Immature natural killer cell (primary cell): ENCODE measurements at regions not wholly inside any gene's neighbourhood (a gene's known extent, or its start where the extent isn't known, plus 50 kb on each side); places are given as distances from the start of the nearest gene placed in this dataset.
A peak's percentile ranks its signal among the peaks of the same experiment; 100 is the strongest.

Source experiments
- DNase-seq, 3 donors: peaks; one replicate each; pipeline ENCODE4 v3.0.0; 2022; ENCODE audit warnings: mixed read lengths in 1 of 3
- H3K27ac Mint-ChIP-seq, 6 donors: one replicate each; pipeline ENCODE4 v1.8.0; 2020; ENCODE audit warnings: mixed read lengths in 6 of 6, mild to moderate bottlenecking in 5 of 6, inconsistent platforms in 4 of 6, moderate library complexity in 3 of 6
- H3K27me3 Mint-ChIP-seq, 3 donors: one replicate each; pipeline ENCODE4 v1.8.0; 2020 to 2021; ENCODE audit warnings: low read depth in 3 of 3, mild to moderate bottlenecking in 3 of 3, mixed read lengths in 3 of 3, moderate library complexity in 3 of 3, inconsistent platforms in 1 of 3
- H3K36me3 Mint-ChIP-seq, 3 donors: one replicate each; pipeline ENCODE4 v1.8.0; 2020; ENCODE audit warnings: mixed read lengths in 3 of 3, inconsistent platforms in 2 of 3, mild to moderate bottlenecking in 2 of 3
- H3K4me1 Mint-ChIP-seq, 2 donors: one replicate each; pipeline ENCODE4 v1.8.0; 2020; ENCODE audit warnings: inconsistent platforms in 2 of 2, mild to moderate bottlenecking in 2 of 2, mixed read lengths in 2 of 2, moderate library complexity in 1 of 2
- H3K4me3 Mint-ChIP-seq, 5 donors: one replicate each; pipeline ENCODE4 v1.8.0; 2020; ENCODE audit warnings: mild to moderate bottlenecking in 5 of 5, mixed read lengths in 5 of 5, inconsistent platforms in 3 of 5, moderate library complexity in 3 of 5
- H3K9me3 Mint-ChIP-seq, 6 donors: one replicate each; pipeline ENCODE4 v1.8.0; 2020; ENCODE audit warnings: mild to moderate bottlenecking in 6 of 6, mixed read lengths in 6 of 6, inconsistent platforms in 4 of 6, moderate library complexity in 3 of 6

GRCh38 chrX:45859407-45859806, 658.7 kb upstream of the DIPK2B start:
- H3K27me3 Mint-ChIP-seq: peaks cover 2 to 8% (median 3%) of the 10 kb centered on the region in 3 donors
- peaks cover 0 to 1% (median 0%) of the 10 kb centered on the region in 6 donors for H3K9me3 Mint-ChIP-seq
- no peak for DNase-seq
- H3K27ac Mint-ChIP-seq: no peak overlapping the region
- H3K4me3 Mint-ChIP-seq: no peak overlapping the region
- no peaks in the 10 kb centered on the region for H3K4me1 Mint-ChIP-seq
- H3K36me3 Mint-ChIP-seq: no peaks in the 10 kb centered on the region

GRCh38 chrX:45852884-45853283, 652.2 kb upstream of the DIPK2B start:
- peaks cover 2 to 26% (median 7%) of the 10 kb centered on the region in 3 donors for H3K27me3 Mint-ChIP-seq
- H3K36me3 Mint-ChIP-seq: no peaks in the 10 kb centered on the region
- no peak overlapping the region for H3K27ac Mint-ChIP-seq
- DNase-seq: no peak
- no peak overlapping the region for H3K4me3 Mint-ChIP-seq
- peaks cover 0 to 3% (median 0%) of the 10 kb centered on the region in 6 donors for H3K9me3 Mint-ChIP-seq
- peaks cover 18 to 19% of the 10 kb centered on the region in 2 donors for H3K4me1 Mint-ChIP-seq

- Mint-ChIP-seq H3K4me3 (peak overlapping the region; percentile 70 to 85 (median 75)), H3K9me3 (peaks cover 0 to 3% (median 0%) of the 10 kb centered on the region in 6 donors), H3K4me1 (peaks cover 18 to 19% of the 10 kb centered on the region in 2 donors), H3K27me3 (peaks cover 2 to 24% (median 7%) of the 10 kb centered on the region in 3 donors), H3K36me3 (no peaks in the 10 kb centered on the region), H3K27ac (no peak overlapping the region)
- peak in 2 of 3 donors; percentile 19 to 26 for DNase-seq
These were observed 650.8 kb upstream of the DIPK2B start for GRCh38 chrX:45851434-45851991.

GRCh38 chrX:45850775-45851433, 650.2 kb upstream of the DIPK2B start:
- Mint-ChIP-seq H3K4me3 (peak overlapping the region; percentile 86 to 93 (median 87)), H3K27ac (no peak overlapping the region), H3K36me3 (no peaks in the 10 kb centered on the region), H3K4me1 (peaks cover 18 to 19% of the 10 kb centered on the region in 2 donors), H3K27me3 (peaks cover 2 to 26% (median 7%) of the 10 kb centered on the region in 3 donors), H3K9me3 (peaks cover 0 to 3% (median 0%) of the 10 kb centered on the region in 6 donors)
- no peak for DNase-seq

- Mint-ChIP-seq H3K27me3 (peaks cover 2 to 27% (median 7%) of the 10 kb centered on the region in 3 donors), H3K27ac (no peak overlapping the region), H3K9me3 (peaks cover 0 to 3% (median 0%) of the 10 kb centered on the region in 6 donors), H3K36me3 (no peaks in the 10 kb centered on the region), H3K4me1 (peaks cover 18 to 19% of the 10 kb centered on the region in 2 donors), H3K4me3 (peak overlapping the region; percentile 86 to 93 (median 87))
- DNase-seq: no peak
These were observed 649.6 kb upstream of the DIPK2B start for GRCh38 chrX:45850197-45850774.

- peaks cover 0 to 1% (median 0%) of the 10 kb centered on the region in 6 donors for H3K9me3 Mint-ChIP-seq
- peaks cover 18 to 19% of the 10 kb centered on the region in 2 donors for H3K4me1 Mint-ChIP-seq
- no peaks in the 10 kb centered on the region for H3K36me3 Mint-ChIP-seq
- peaks cover 2 to 27% (median 7%) of the 10 kb centered on the region in 3 donors for H3K27me3 Mint-ChIP-seq
- DNase-seq: peak in 1 of 3 donors; percentile 12
- H3K27ac Mint-ChIP-seq: no peak overlapping the region
- H3K4me3 Mint-ChIP-seq: peak overlapping the region; percentile 86 to 93 (median 87)
These were observed 648.7 kb upstream of the DIPK2B start for GRCh38 chrX:45849261-45849862.

- Mint-ChIP-seq H3K27me3 (peaks cover 2 to 22% (median 7%) of the 10 kb centered on the region in 3 donors), H3K4me1 (peaks cover 18 to 19% of the 10 kb centered on the region in 2 donors), H3K4me3 (no peak overlapping the region), H3K27ac (no peak overlapping the region), H3K36me3 (no peaks in the 10 kb centered on the region), H3K9me3 (no peaks in the 10 kb centered on the region)
- no peak for DNase-seq
These were observed 647.3 kb upstream of the DIPK2B start for GRCh38 chrX:45847961-45848360.

- Mint-ChIP-seq H3K27ac (no peak overlapping the region), H3K4me3 (no peak overlapping the region), H3K4me1 (peaks cover 18% of the 10 kb centered on the region in 2 donors), H3K9me3 (no peaks in the 10 kb centered on the region), H3K36me3 (no peaks in the 10 kb centered on the region), H3K27me3 (peaks cover 2 to 14% (median 3%) of the 10 kb centered on the region in 3 donors)
- DNase-seq: no peak
These were observed 645.7 kb upstream of the DIPK2B start for GRCh38 chrX:45846328-45846727.

GRCh38 chrX:45845142-45845541, 644.5 kb upstream of the DIPK2B start:
- Mint-ChIP-seq H3K27ac (no peak overlapping the region), H3K9me3 (no peaks in the 10 kb centered on the region), H3K4me1 (peaks cover 12% of the 10 kb centered on the region in 2 donors), H3K4me3 (no peak overlapping the region), H3K36me3 (no peaks in the 10 kb centered on the region), H3K27me3 (peaks cover 0 to 14% (median 2%) of the 10 kb centered on the region in 3 donors)
- DNase-seq: no peak

- Mint-ChIP-seq H3K4me1 (peaks cover 0 to 2% of the 10 kb centered on the region in 2 donors), H3K27ac (no peak overlapping the region)
- peak in 2 of 3 donors; percentile 11 to 23 for DNase-seq
These were observed 642.8 kb upstream of the DIPK2B start for GRCh38 chrX:45843518-45843917.

GRCh38 chrX:45842926-45843315, 642.2 kb upstream of the DIPK2B start:
- H3K27me3 Mint-ChIP-seq: peaks cover 0 to 3% (median 2%) of the 10 kb centered on the region in 3 donors
- H3K36me3 Mint-ChIP-seq: no peaks in the 10 kb centered on the region
- peaks cover 0 to 2% of the 10 kb centered on the region in 2 donors for H3K4me1 Mint-ChIP-seq

More at GRCh38 chrX:45843518-45843917, 642.8 kb upstream of the DIPK2B start:
- Mint-ChIP-seq H3K4me3 (no peak overlapping the region), H3K9me3 (no peaks in the 10 kb centered on the region), H3K27me3 (peaks cover 0 to 3% (median 2%) of the 10 kb centered on the region in 3 donors), H3K36me3 (no peaks in the 10 kb centered on the region)

GRCh38 chrX:45842207-45842925, 641.7 kb upstream of the DIPK2B start:
- Mint-ChIP-seq H3K27me3 (peaks cover 0 to 3% (median 2%) of the 10 kb centered on the region in 3 donors), H3K4me1 (peaks cover 0 to 2% of the 10 kb centered on the region in 2 donors), H3K36me3 (no peaks in the 10 kb centered on the region), H3K4me3 (no peak overlapping the region), H3K9me3 (no peaks in the 10 kb centered on the region), H3K27ac (no peak overlapping the region)
- no peak for DNase-seq

More at GRCh38 chrX:45842926-45843315, 642.2 kb upstream of the DIPK2B start:
- no peak for DNase-seq
- no peak overlapping the region for H3K27ac Mint-ChIP-seq
- no peak overlapping the region for H3K4me3 Mint-ChIP-seq
- no peaks in the 10 kb centered on the region for H3K9me3 Mint-ChIP-seq

- peaks cover 0 to 2% of the 10 kb centered on the region in 2 donors for H3K4me1 Mint-ChIP-seq
These were observed 639.8 kb upstream of the DIPK2B start for GRCh38 chrX:45840411-45840950.

More at GRCh38 chrX:45840411-45840950, 639.8 kb upstream of the DIPK2B start:
- Mint-ChIP-seq H3K4me3 (no peak overlapping the region), H3K36me3 (no peaks in the 10 kb centered on the region), H3K27ac (no peak overlapping the region), H3K27me3 (peaks cover 0 to 2% (median 0%) of the 10 kb centered on the region in 3 donors), H3K9me3 (no peaks in the 10 kb centered on the region)
- no peak for DNase-seq
